ENCODE measurements at regions not wholly inside any gene's neighbourhood (a gene's known extent, or its start where the extent isn't known, plus 50 kb on each side); places are given as distances from the start of the nearest gene placed in this dataset.

DNA sequence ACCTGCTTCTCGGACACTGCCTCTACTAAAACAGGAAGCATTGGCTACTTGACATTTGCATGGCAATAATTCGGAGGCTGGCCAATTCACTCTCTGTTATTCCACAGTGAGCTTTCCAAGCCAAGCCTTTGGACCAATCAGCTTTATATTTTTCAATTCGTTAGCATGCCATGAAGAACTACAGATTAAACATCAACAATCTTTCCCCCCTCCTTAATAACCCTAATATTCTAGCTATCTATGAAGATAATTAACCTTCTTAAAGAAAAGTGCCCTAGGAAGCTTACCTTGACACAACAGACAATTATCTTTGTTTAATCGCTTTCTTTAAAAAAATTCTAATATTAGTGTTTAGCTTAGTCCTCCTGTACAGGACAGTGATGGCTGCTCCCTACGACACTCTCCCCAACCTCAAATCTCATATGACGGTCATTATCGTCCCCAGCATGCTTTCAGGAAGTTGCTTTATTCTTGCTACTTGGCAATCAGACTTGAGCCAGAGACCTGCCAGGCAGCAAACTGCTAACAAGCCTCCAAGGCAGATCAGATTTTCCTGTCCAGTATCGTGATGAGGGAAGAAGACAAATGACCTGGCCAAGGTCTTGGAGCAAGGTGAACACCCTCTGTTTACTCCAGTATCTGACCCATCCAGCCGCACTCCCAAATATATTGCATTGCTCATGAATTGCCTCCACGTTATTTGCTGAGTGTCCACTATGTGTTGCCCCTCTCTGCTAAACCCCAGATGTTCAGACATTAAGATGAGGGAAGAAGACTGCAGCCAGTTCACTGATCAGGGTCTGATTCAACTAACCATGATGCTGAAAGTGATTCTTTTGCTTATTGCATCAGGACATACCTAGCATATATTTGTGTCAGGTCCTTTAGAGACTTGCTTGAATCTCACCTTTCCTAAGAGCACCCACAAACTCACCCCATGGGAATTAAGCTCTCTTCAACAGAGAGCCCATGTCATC is 68.1 kb upstream of the LPP start:
- Mint-ChIP-seq H3K27me3 (peaks cover 12% of the 10 kb centered on the region), H3K4me1 (peaks cover 28% of the 10 kb centered on the region), H3K27ac (no peak overlapping the region), H3K9me3 (ENCODE audit: insufficient read depth) (no peaks in the 10 kb centered on the region), H3K4me3 (no peak overlapping the region)
- intact Hi-C loops (cut with micrococcal nuclease) = no loop called here
- Histone ChIP-seq H4K20me1 (ENCODE audit: control insufficient read depth, insufficient read depth, low read length, poor library complexity, severe bottlenecking) (no peaks in the 10 kb centered on the region), H3K4me2 (replicated peaks; ENCODE audit: low read depth, low read length, poor library complexity, severe bottlenecking) (no peak overlapping the region), H3K79me2 (ENCODE audit: control insufficient read depth, insufficient read depth, low read length) (no peaks in the 10 kb centered on the region), H3K36me3 (replicated peaks in 1 of 2; ENCODE audit: control extremely low read depth in 1 of 2, control insufficient read depth in 1 of 2, extremely low read depth in 1 of 2, insufficient read depth in 2 of 2, low read length in 1 of 2) (no peaks in the 10 kb centered on the region), H3K4me1 (ENCODE audit: control insufficient read depth in 2 of 2, insufficient read depth in 2 of 2, low read length in 2 of 2) (peaks cover 8 to 9% of the 10 kb centered on the region in 2 donors), H3K27me3 (replicated peaks in 1 of 4; ENCODE audit: control extremely low read depth in 1 of 4, control insufficient read depth in 3 of 4, insufficient read depth in 4 of 4, low read length in 3 of 4) (no peaks in the 10 kb centered on the region), H3K9ac (ENCODE audit: low read length) (no peak overlapping the region), H3K27ac (ENCODE audit: low read length in 2 of 2) (no peak overlapping the region), H2AFZ (ENCODE audit: insufficient read depth, low read depth, low read length, poor library complexity, severe bottlenecking) (no peak overlapping the region), H3K9me3 (ENCODE audit: control extremely low read depth in 1 of 3, control insufficient read depth in 2 of 3, insufficient read depth in 1 of 3, low read length in 2 of 3) (no peaks in the 10 kb centered on the region), H3K4me3 (ENCODE audit: control extremely low read depth in 1 of 5, extremely low read depth in 1 of 5, insufficient read depth in 1 of 5, low read depth in 2 of 5, low read length in 4 of 5) (no peak overlapping the region)
- 62% methylated on average over 8 of the region's 10 CpGs for WGBS (ENCODE audit: insufficient coverage)
- CTCF ChIA-PET = interaction anchor here (0.8 to 1.4 kb wide), 4 partner anchors 110 to 663 kb away, joined by 3 to 4 read pairs (median 3); no protein-coding TSS in a partner anchor
- TF ChIP-seq, protein P1, sequence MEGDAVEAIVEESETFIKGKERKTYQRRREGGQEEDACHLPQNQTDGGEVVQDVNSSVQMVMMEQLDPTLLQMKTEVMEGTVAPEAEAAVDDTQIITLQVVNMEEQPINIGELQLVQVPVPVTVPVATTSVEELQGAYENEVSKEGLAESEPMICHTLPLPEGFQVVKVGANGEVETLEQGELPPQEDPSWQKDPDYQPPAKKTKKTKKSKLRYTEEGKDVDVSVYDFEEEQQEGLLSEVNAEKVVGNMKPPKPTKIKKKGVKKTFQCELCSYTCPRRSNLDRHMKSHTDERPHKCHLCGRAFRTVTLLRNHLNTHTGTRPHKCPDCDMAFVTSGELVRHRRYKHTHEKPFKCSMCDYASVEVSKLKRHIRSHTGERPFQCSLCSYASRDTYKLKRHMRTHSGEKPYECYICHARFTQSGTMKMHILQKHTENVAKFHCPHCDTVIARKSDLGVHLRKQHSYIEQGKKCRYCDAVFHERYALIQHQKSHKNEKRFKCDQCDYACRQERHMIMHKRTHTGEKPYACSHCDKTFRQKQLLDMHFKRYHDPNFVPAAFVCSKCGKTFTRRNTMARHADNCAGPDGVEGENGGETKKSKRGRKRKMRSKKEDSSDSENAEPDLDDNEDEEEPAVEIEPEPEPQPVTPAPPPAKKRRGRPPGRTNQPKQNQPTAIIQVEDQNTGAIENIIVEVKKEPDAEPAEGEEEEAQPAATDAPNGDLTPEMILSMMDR (IDR thresholded peaks at IDR 0.05) = no peak
- no peak for TF ChIP-seq EZH2 (IDR thresholded peaks at IDR 0.05; ENCODE audit: borderline replicate concordance, insufficient read depth, low read depth, low read length, poor library complexity, severe bottlenecking)
- POLR2A ChIA-PET = interaction anchor here (0.6 kb wide), 1 partner anchor 335 kb away, joined by 3 read pairs; no protein-coding TSS in a partner anchor
- no peak for DNase-seq
- no peak for ATAC-seq (ENCODE audit: low read depth)

All from B cell (primary cell).